DND-41 (cell line): ENCODE measurements at regions not wholly inside any gene's neighbourhood (a gene's known extent, or its start where the extent isn't known, plus 50 kb on each side); places are given as distances from the start of the nearest gene placed in this dataset.

Experiments used
- ATAC-seq: fragments of 200-7000 bp; cut with Tn5 transposase; 3 replicates; pipeline ENCODE4 v1.9.1; 2021; ENCODE audit warnings: low read depth; ENCODE audit not compliant: insufficient read depth
- DNase-seq: peaks from one replicate; pipeline ENCODE4 v3.0.0-alpha.2; 2020
- H2AFZ ChIP-seq: 2 replicates; pipeline ENCODE4 v1.6.0; 2012; ENCODE audit warnings: low read depth, low read length
- H3K27ac ChIP-seq: 2 replicates; pipeline ENCODE4 v1.5.1; 2012; ENCODE audit warnings: low read length, inconsistent platforms
- H3K27me3 ChIP-seq: fragments of 200-600 bp; sonication (generic); 2 replicates; pipeline ENCODE4 v1.6.0; 2012; ENCODE audit warnings: low read length, mild to moderate bottlenecking, inconsistent platforms; ENCODE audit not compliant: insufficient read depth, poor library complexity
- H3K36me3 ChIP-seq: 2 replicates; pipeline ENCODE4 v1.5.1; 2012; ENCODE audit warnings: low read length, inconsistent platforms; ENCODE audit not compliant: insufficient read depth
- H3K4me1 ChIP-seq: 2 replicates; pipeline ENCODE4 v1.5.1; 2012; ENCODE audit warnings: mild to moderate bottlenecking, low read length; ENCODE audit not compliant: insufficient read depth
- H3K4me2 ChIP-seq: 2 replicates; pipeline ENCODE4 v1.6.0; 2012; ENCODE audit warnings: mild to moderate bottlenecking, moderate library complexity, low read length, inconsistent platforms; ENCODE audit not compliant: insufficient read depth
- H3K4me3 ChIP-seq, 2 experiments: fragments of 200-600 bp in 1 of 2; shearing (Covaris generic) in 1 of 2; 2 replicates each; pipeline ENCODE4 v1.5.1; 2012 to 2016; ENCODE audit warnings: inconsistent platforms in 2 of 2, low read length in 2 of 2, mild to moderate bottlenecking in 2 of 2, low read depth in 1 of 2, moderate library complexity in 1 of 2
- H3K79me2 ChIP-seq: 2 replicates; pipeline ENCODE4 v1.6.0; 2012; ENCODE audit warnings: low read length, inconsistent platforms; ENCODE audit not compliant: insufficient read depth
- H3K9ac ChIP-seq: 2 replicates; pipeline ENCODE4 v1.6.0; 2012; ENCODE audit warnings: low read depth, mild to moderate bottlenecking, inconsistent platforms, low read length, moderate library complexity
- H3K9me3 ChIP-seq: 2 replicates; pipeline ENCODE4 v1.5.1; 2012; ENCODE audit warnings: low read length, moderate library complexity, mild to moderate bottlenecking, inconsistent platforms; ENCODE audit not compliant: insufficient read depth, severe bottlenecking
- H4K20me1 ChIP-seq: 2 replicates; pipeline ENCODE4 v1.6.0; 2012; ENCODE audit warnings: low read length; ENCODE audit not compliant: insufficient read depth
- EZH2 ChIP-seq: IDR thresholded peaks from 3 replicates; pipeline ENCODE4 v1.6.1; 2012; ENCODE audit warnings: borderline replicate concordance, low read depth, mild to moderate bottlenecking, moderate library complexity, low read length, inconsistent platforms; ENCODE audit not compliant: severe bottlenecking
- TF ChIP-seq, protein P1 (sequence below): IDR thresholded peaks from 2 replicates; pipeline ENCODE4 v1.5.1; 2012; ENCODE audit warnings: borderline replicate concordance, low read length, moderate library complexity, mild to moderate bottlenecking; ENCODE audit not compliant: poor library complexity, severe bottlenecking; ENCODE audit errors: extremely low read depth

DNA sequence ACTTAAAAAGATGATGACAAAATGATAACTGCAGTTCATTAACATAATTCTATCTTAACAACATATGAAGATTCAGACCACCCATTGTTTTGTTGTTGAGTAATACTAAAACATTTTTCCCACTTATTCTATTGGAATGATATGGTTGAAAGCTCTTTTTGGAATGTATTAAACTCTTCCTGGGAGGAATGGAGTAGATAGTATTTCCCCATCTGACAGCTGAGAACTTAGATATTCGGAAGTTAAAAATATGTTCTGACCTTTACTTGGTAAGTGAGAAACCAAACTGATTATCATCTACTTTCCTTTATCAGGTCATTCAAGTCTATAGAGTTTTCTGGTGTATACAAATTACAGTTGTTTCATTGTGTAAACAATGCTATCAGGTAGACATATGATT is 452.9 kb downstream of the CSNK1G3 start:
- H3K79me2 ChIP-seq = no peaks in the 10 kb centered on the region
- ATAC-seq (no peak), DNase-seq (no peak)
- H3K27ac ChIP-seq = no peak overlapping the region
- no peak overlapping the region for H3K4me2 ChIP-seq
- TF ChIP-seq EZH2 = no peak
- TF ChIP-seq, protein P1, sequence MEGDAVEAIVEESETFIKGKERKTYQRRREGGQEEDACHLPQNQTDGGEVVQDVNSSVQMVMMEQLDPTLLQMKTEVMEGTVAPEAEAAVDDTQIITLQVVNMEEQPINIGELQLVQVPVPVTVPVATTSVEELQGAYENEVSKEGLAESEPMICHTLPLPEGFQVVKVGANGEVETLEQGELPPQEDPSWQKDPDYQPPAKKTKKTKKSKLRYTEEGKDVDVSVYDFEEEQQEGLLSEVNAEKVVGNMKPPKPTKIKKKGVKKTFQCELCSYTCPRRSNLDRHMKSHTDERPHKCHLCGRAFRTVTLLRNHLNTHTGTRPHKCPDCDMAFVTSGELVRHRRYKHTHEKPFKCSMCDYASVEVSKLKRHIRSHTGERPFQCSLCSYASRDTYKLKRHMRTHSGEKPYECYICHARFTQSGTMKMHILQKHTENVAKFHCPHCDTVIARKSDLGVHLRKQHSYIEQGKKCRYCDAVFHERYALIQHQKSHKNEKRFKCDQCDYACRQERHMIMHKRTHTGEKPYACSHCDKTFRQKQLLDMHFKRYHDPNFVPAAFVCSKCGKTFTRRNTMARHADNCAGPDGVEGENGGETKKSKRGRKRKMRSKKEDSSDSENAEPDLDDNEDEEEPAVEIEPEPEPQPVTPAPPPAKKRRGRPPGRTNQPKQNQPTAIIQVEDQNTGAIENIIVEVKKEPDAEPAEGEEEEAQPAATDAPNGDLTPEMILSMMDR = no peak
- no peaks in the 10 kb centered on the region for H4K20me1 ChIP-seq
- H3K4me3 ChIP-seq = no peak overlapping the region
- no peak overlapping the region for H3K9ac ChIP-seq
- no peak overlapping the region for H2AFZ ChIP-seq
- H3K9me3 ChIP-seq = peaks cover 2% of the 10 kb centered on the region
- no peaks in the 10 kb centered on the region for H3K27me3 ChIP-seq
- H3K36me3 ChIP-seq = no peaks in the 10 kb centered on the region
- no peaks in the 10 kb centered on the region for H3K4me1 ChIP-seq

DNA sequence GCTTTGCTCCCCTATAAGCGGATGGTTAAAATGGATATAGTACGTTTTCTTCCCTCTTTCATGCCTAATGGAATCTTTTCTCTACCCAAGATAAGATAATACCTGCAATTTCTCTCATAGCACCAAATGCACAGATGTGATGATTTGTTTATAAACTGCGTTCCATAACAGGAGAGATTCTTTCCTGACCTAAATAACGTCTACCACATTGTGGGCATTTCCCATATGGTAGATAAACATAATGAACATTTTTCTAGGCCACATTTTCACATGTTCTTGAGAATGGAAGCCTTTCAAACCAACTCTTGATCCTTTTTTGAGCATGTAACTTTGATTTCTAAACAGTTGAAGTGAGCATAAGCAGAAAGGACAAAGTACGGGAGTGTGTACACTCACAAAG is 448.5 kb downstream of the CSNK1G3 start:
- Histone ChIP-seq H3K27me3 (no peaks in the 10 kb centered on the region), H3K9ac (no peak overlapping the region), H4K20me1 (no peaks in the 10 kb centered on the region), H3K9me3 (no peaks in the 10 kb centered on the region), H3K36me3 (no peaks in the 10 kb centered on the region), H3K4me2 (no peak overlapping the region), H3K4me1 (no peaks in the 10 kb centered on the region), H3K79me2 (no peaks in the 10 kb centered on the region), H3K27ac (no peak overlapping the region), H2AFZ (no peak overlapping the region), H3K4me3 (no peak overlapping the region)
- TF ChIP-seq, protein P1 = no peak
- no peak for TF ChIP-seq EZH2
- no peak for ATAC-seq
- no peak for DNase-seq

DNA sequence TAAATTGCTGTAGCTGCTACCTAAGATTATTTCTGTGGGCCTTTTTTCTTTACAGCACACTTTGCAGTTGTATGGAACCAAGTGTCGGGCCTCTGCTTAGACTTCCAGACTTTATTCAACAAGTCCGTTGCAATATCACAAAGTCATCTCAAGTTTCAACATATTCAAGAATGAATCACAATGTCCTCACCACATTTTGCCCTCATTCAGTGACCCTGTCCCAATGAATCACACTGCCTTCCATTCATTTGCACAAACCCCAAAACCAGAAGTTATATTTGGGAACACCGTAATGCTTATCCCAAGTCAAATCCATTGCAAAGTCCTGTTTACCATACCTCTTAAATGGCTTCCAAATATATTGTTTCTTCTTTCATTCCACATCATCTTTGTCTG is 439.6 kb downstream of the CSNK1G3 start:
- DNase-seq (no peak), ATAC-seq (no peak)
- TF ChIP-seq EZH2 = no peak
- TF ChIP-seq, protein P1 = no peak
- H3K4me2 ChIP-seq = no peak overlapping the region
- H3K4me1 ChIP-seq = no peaks in the 10 kb centered on the region
- H3K36me3 ChIP-seq = no peaks in the 10 kb centered on the region
- H2AFZ ChIP-seq = no peak overlapping the region
- H3K79me2 ChIP-seq = no peaks in the 10 kb centered on the region
- no peak overlapping the region for H3K27ac ChIP-seq
- no peaks in the 10 kb centered on the region for H3K9me3 ChIP-seq
- no peaks in the 10 kb centered on the region for H4K20me1 ChIP-seq
- H3K4me3 ChIP-seq = no peak overlapping the region
- H3K27me3 ChIP-seq = no peaks in the 10 kb centered on the region
- no peak overlapping the region for H3K9ac ChIP-seq
